Mesenchymal stem cell (in vitro differentiated cells and primary cell): ENCODE measurements at regions not wholly inside any gene's neighbourhood (a gene's known extent, or its start where the extent isn't known, plus 50 kb on each side); places are given as distances from the start of the nearest gene placed in this dataset.

Experiments
- DNase-seq: peaks from one replicate; pipeline ENCODE4 v3.0.0-alpha.2; 2013
- H2AFZ ChIP-seq: one replicate; pipeline ENCODE4 v1.6.1; 2013; ENCODE audit warnings: low read depth, mild to moderate bottlenecking, control low read depth, inconsistent platforms, low read length, moderate library complexity
- H2AK5ac ChIP-seq: 2 replicates; pipeline ENCODE4 v1.6.1; 2013; ENCODE audit warnings: low read length, moderate library complexity, mild to moderate bottlenecking, inconsistent platforms; ENCODE audit not compliant: severe bottlenecking
- H2BK120ac ChIP-seq: one replicate; pipeline ENCODE4 v1.6.1; 2013; ENCODE audit warnings: low read depth, mild to moderate bottlenecking, inconsistent platforms, low read length, moderate library complexity
- H2BK12ac ChIP-seq, 2 experiments: one replicate each; pipeline ENCODE4 v1.6.1; 2013; ENCODE audit warnings: inconsistent platforms in 2 of 2, low read length in 2 of 2, mild to moderate bottlenecking in 2 of 2, moderate library complexity in 2 of 2, control low read depth in 1 of 2
- H2BK15ac ChIP-seq: one replicate; pipeline ENCODE4 v1.6.1; 2013; ENCODE audit warnings: mild to moderate bottlenecking, low read depth, inconsistent platforms; ENCODE audit not compliant: poor library complexity, severe bottlenecking
- H2BK5ac ChIP-seq: 2 replicates; pipeline ENCODE4 v1.6.1; 2013; ENCODE audit warnings: low read depth, mild to moderate bottlenecking, low read length, control low read depth, inconsistent platforms; ENCODE audit not compliant: poor library complexity, severe bottlenecking
- H3K14ac ChIP-seq, 2 experiments: one replicate each; pipeline ENCODE4 v1.6.1; 2013; ENCODE audit warnings: inconsistent platforms in 2 of 2, low read length in 2 of 2, control low read depth in 1 of 2, mild to moderate bottlenecking in 1 of 2, moderate library complexity in 1 of 2
- H3K18ac ChIP-seq, 2 experiments: one replicate each; pipeline ENCODE4 v1.6.1; 2013; ENCODE audit warnings: inconsistent platforms in 2 of 2, low read length in 2 of 2, control low read depth in 1 of 2, low read depth in 1 of 2, mild to moderate bottlenecking in 1 of 2
- H3K23ac ChIP-seq, 2 experiments: one replicate each; pipeline ENCODE4 v1.6.1; 2013; ENCODE audit warnings: inconsistent platforms in 2 of 2, low read length in 2 of 2, mild to moderate bottlenecking in 2 of 2, moderate library complexity in 2 of 2, control low read depth in 1 of 2
- H3K27ac ChIP-seq: 2 replicates; pipeline ENCODE4 v1.5.1; 2013; ENCODE audit warnings: mild to moderate bottlenecking, moderate library complexity, low read length, control low read depth, inconsistent platforms; ENCODE audit not compliant: poor library complexity, severe bottlenecking
- H3K27me3 ChIP-seq, 2 experiments: 2 replicates each; pipeline versions ENCODE4 v1.6.1 to v1.7.0; 2013; ENCODE audit warnings: low read length in 2 of 2, mild to moderate bottlenecking in 2 of 2, moderate library complexity in 2 of 2, control low read depth in 1 of 2, inconsistent platforms in 1 of 2; ENCODE audit not compliant: control insufficient read depth in 1 of 2, insufficient read depth in 1 of 2
- H3K36me3 ChIP-seq, 2 experiments: 2 replicates each; pipeline versions ENCODE4 v1.6.1 to v1.7.0; 2013; ENCODE audit warnings: low read length in 2 of 2, control low read depth in 1 of 2, inconsistent platforms in 1 of 2, low read depth in 1 of 2, mild to moderate bottlenecking in 1 of 2; ENCODE audit not compliant: insufficient read depth in 2 of 2, control insufficient read depth in 1 of 2
- H3K4ac ChIP-seq, 2 experiments: one replicate each; pipeline ENCODE4 v1.6.1; 2013; ENCODE audit warnings: inconsistent platforms in 2 of 2, low read length in 2 of 2, mild to moderate bottlenecking in 2 of 2, moderate library complexity in 2 of 2, control low read depth in 1 of 2, low read depth in 1 of 2
- H3K4me1 ChIP-seq: 2 replicates; pipeline ENCODE4 v1.6.1; 2013; ENCODE audit warnings: low read depth, low read length, control low read depth; ENCODE audit not compliant: control insufficient read depth, insufficient read depth
- H3K4me2 ChIP-seq: 2 replicates; pipeline ENCODE4 v1.6.1; 2013; ENCODE audit warnings: low read length, mild to moderate bottlenecking, inconsistent platforms; ENCODE audit not compliant: poor library complexity, severe bottlenecking
- H3K4me3 ChIP-seq, 2 experiments: 2 replicates each; pipeline versions ENCODE4 v1.5.1 to v1.7.0; 2013; ENCODE audit warnings: low read length in 2 of 2, mild to moderate bottlenecking in 2 of 2, control low read depth in 1 of 2, low read depth in 1 of 2; ENCODE audit not compliant: insufficient read depth in 1 of 2
- H3K79me1 ChIP-seq: replicated peaks from 2 replicates; pipeline ENCODE4 v1.6.1; 2013; ENCODE audit warnings: mild to moderate bottlenecking, control low read depth, low read length, inconsistent platforms; ENCODE audit not compliant: poor library complexity, severe bottlenecking
- H3K9ac ChIP-seq: 2 replicates; pipeline ENCODE4 v1.7.0; 2013; ENCODE audit warnings: mild to moderate bottlenecking, low read length, moderate library complexity
- H3K9me3 ChIP-seq: 2 replicates; pipeline ENCODE4 v1.7.0; 2013; ENCODE audit warnings: mild to moderate bottlenecking, low read length; ENCODE audit not compliant: control insufficient read depth
- H4K8ac ChIP-seq: one replicate; pipeline ENCODE4 v1.6.1; 2013; ENCODE audit warnings: inconsistent platforms, mild to moderate bottlenecking, low read length, moderate library complexity
- H4K91ac ChIP-seq: one replicate; pipeline ENCODE4 v1.6.1; 2013; ENCODE audit warnings: mild to moderate bottlenecking, low read length, inconsistent platforms
- WGBS: methylation state at CpG from one replicate; pipeline ENCODE4 v1.1.7; 2013; ENCODE audit warnings: mixed read lengths; 5-methylcytosine and 5-hydroxymethylcytosine counted together

- H4K8ac ChIP-seq: no peak overlapping the region
- no peak overlapping the region for H4K91ac ChIP-seq
- no peak overlapping the region for H2BK12ac ChIP-seq
- H3K14ac ChIP-seq: no peak overlapping the region
- no peak overlapping the region for H3K4ac ChIP-seq
- H3K4me2 ChIP-seq: no peak overlapping the region
- H3K4me3 ChIP-seq: no peak overlapping the region
- no peak overlapping the region for H2AFZ ChIP-seq
- no peak overlapping the region for H2BK5ac ChIP-seq
- H2BK120ac ChIP-seq: no peak overlapping the region
- no peak for DNase-seq
- no peak overlapping the region for H3K27ac ChIP-seq
- no peaks in the 10 kb centered on the region for H3K9me3 ChIP-seq
- no peak overlapping the region for H2BK15ac ChIP-seq
- H3K9ac ChIP-seq: no peak overlapping the region
- H3K18ac ChIP-seq: no peak overlapping the region
- H3K36me3 ChIP-seq: no peaks in the 10 kb centered on the region
- 74% methylated on average over 7 of the region's 7 CpGs for WGBS
- H3K4me1 ChIP-seq: peaks cover 2% of the 10 kb centered on the region
- H3K79me1 ChIP-seq: no peaks in the 10 kb centered on the region
- no peak overlapping the region for H3K23ac ChIP-seq
- H2AK5ac ChIP-seq: no peak overlapping the region
- H3K27me3 ChIP-seq: peaks cover 24 to 46% of the 10 kb centered on the region in 2 experiments
Measured at GRCh38 chr5:1704676-1705075, 95.0 kb downstream of the MRPL36 start.

- H3K27ac ChIP-seq: no peak overlapping the region
- WGBS: 81% methylated on average over 13 of the region's 13 CpGs
- H2AK5ac ChIP-seq: no peak overlapping the region
- no peak overlapping the region for H3K14ac ChIP-seq
- no peaks in the 10 kb centered on the region for H3K36me3 ChIP-seq
- no peak overlapping the region for H3K4ac ChIP-seq
- peaks cover 21 to 42% of the 10 kb centered on the region in 2 experiments for H3K27me3 ChIP-seq
- H3K18ac ChIP-seq: no peak overlapping the region
- no peak for DNase-seq
- no peak overlapping the region for H2AFZ ChIP-seq
- H3K4me3 ChIP-seq: no peak overlapping the region
- H4K91ac ChIP-seq: peak overlapping the region; percentile 13
- no peaks in the 10 kb centered on the region for H3K9me3 ChIP-seq
- H2BK5ac ChIP-seq: no peak overlapping the region
- H2BK15ac ChIP-seq: no peak overlapping the region
- H2BK120ac ChIP-seq: no peak overlapping the region
- no peak overlapping the region for H3K23ac ChIP-seq
- H4K8ac ChIP-seq: no peak overlapping the region
- no peaks in the 10 kb centered on the region for H3K79me1 ChIP-seq
- no peak overlapping the region for H3K9ac ChIP-seq
- H3K4me2 ChIP-seq: no peak overlapping the region
- H3K4me1 ChIP-seq: peaks cover 2% of the 10 kb centered on the region
- no peak overlapping the region for H2BK12ac ChIP-seq
Measured at GRCh38 chr5:1704266-1704665, 95.4 kb downstream of the MRPL36 start.

- H3K4ac ChIP-seq: no peak overlapping the region
- no peak overlapping the region for H3K27ac ChIP-seq
- no peak overlapping the region for H3K23ac ChIP-seq
- H2BK12ac ChIP-seq: no peak overlapping the region
- no peak overlapping the region for H2AK5ac ChIP-seq
- 84% methylated on average over 21 of the region's 21 CpGs for WGBS
- no peak overlapping the region for H3K4me2 ChIP-seq
- H4K91ac ChIP-seq: no peak overlapping the region
- no peak overlapping the region for H2BK120ac ChIP-seq
- H2AFZ ChIP-seq: no peak overlapping the region
- H4K8ac ChIP-seq: no peak overlapping the region
- H2BK15ac ChIP-seq: no peak overlapping the region
- H3K18ac ChIP-seq: no peak overlapping the region
- no peak overlapping the region for H3K4me3 ChIP-seq
- no peak overlapping the region for H3K9ac ChIP-seq
- H2BK5ac ChIP-seq: no peak overlapping the region
- no peaks in the 10 kb centered on the region for H3K4me1 ChIP-seq
- H3K79me1 ChIP-seq: no peaks in the 10 kb centered on the region
- no peaks in the 10 kb centered on the region for H3K36me3 ChIP-seq
- no peaks in the 10 kb centered on the region for H3K9me3 ChIP-seq
- no peak for DNase-seq
- no peak overlapping the region for H3K14ac ChIP-seq
- H3K27me3 ChIP-seq: peaks cover 13 to 35% of the 10 kb centered on the region in 2 experiments
Measured at GRCh38 chr5:1703352-1704050, 96.1 kb downstream of the MRPL36 start.

GRCh38 chr5:1702318-1702717 is 97.3 kb downstream of the MRPL36 start:
- Histone ChIP-seq H2BK120ac (no peak overlapping the region), H3K14ac (no peak overlapping the region), H3K27ac (no peak overlapping the region), H3K9ac (no peak overlapping the region), H3K4ac (no peak overlapping the region), H2AFZ (no peak overlapping the region), H4K8ac (no peak overlapping the region), H3K18ac (no peak overlapping the region), H3K36me3 (no peaks in the 10 kb centered on the region), H2AK5ac (no peak overlapping the region), H3K4me3 (no peak overlapping the region), H4K91ac (no peak overlapping the region), H2BK15ac (no peak overlapping the region), H3K9me3 (no peaks in the 10 kb centered on the region), H3K79me1 (no peaks in the 10 kb centered on the region), H2BK12ac (no peak overlapping the region), H2BK5ac (no peak overlapping the region), H3K4me2 (no peak overlapping the region), H3K4me1 (no peaks in the 10 kb centered on the region), H3K27me3 (peaks cover 10 to 35% of the 10 kb centered on the region in 2 experiments), H3K23ac (no peak overlapping the region)
- WGBS: 91% methylated on average over 21 of the region's 21 CpGs
- no peak for DNase-seq
